Hematopoietic multipotent progenitor cell treated with erythropoietin and hydrocortisone succinate and interleukin-3 and kit ligand, for 15 days (in vitro differentiated cells): ENCODE measurements at regions not wholly inside any gene's neighbourhood (a gene's known extent, or its start where the extent isn't known, plus 50 kb on each side); places are given as distances from the start of the nearest gene placed in this dataset.

ENCODE experiments used
- DNase-seq: peaks from one replicate; pipeline ENCODE4 v3.0.0-alpha.2; 2015; ENCODE audit warnings: low spot score

DNA sequence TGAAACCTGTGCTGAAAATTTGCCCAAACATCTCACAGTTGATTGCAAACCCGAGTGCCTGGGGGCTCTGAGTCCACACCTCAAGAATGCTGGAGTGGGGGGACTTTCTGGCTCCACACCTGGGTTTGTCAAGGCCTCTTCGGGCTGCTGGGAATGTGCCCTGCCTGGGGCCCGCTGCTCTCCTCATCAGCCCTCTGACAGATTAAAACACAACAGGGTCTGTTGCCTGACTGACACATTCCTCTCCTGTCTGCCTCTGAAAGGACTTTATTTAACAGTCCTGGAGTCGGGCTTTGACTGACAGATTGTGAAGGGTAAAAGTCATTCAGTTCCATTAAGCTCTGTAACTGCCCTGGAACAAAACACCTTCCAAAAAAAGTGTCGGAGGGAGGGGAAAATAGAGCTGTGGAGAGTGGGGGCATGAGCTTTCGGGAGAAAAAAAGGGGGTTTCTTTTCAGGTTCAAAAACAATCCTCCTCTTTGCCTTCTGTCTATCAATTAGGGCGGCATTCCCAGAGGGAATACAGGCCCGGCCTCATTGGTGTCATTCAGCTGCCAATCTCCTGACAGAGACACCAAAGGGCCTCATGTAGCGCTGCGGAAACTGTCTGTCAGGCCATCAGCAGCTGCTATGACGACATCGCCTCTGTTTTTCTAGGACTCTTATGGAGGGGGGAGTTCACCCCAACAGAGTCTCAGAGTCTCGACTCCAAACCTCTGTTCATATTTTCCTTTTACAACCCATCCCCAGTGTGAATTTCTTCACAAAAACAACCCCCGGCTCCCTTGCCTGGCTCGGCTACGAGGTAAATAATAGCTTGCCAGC is 398.8 kb upstream of the NFE2L3 start:
- DNase-seq, result no peak

DNA sequence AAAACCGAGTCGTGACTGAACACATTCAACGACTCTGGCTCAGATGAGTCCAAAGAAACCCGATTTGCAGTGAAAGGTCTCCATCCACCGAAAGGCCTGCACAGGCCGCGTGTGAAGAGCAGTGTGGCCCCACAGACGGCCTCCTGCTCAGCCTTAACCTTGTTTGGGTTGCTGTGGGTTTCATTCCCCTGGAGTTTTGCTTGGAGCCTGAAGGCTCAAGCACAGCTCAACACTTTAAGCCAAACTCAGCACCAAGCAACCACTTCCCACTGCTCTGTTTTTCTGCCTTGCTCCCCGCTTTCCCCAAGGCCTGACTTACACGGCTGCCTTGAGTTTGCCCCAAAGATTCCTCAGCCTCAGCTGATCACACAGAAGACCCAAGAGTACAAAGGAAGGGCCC is 398.2 kb upstream of the NFE2L3 start:
- DNase-seq, result no peak

- no peak for DNase-seq
These were observed 397.7 kb upstream of the NFE2L3 start for GRCh38 chr7:25754333-25754732.

DNA sequence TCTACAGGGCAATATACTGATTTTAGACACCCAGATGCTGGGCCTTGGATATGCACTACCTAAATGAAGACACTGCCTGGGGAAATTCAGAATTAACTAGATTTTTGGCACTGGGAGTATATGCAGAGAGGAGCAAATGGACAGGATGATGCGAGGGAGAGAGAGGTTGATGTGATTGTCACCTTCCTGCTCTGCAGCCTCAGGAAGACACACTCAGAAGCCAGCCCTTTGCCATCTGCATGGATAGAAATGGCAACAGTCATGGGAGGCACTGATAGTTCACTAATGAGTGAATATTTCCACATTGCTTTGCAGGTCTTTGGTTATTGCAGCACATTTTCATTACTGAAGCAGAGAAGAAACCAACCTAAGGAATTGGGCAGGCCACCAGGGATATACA is 397.2 kb upstream of the NFE2L3 start:
- no peak for DNase-seq

DNA sequence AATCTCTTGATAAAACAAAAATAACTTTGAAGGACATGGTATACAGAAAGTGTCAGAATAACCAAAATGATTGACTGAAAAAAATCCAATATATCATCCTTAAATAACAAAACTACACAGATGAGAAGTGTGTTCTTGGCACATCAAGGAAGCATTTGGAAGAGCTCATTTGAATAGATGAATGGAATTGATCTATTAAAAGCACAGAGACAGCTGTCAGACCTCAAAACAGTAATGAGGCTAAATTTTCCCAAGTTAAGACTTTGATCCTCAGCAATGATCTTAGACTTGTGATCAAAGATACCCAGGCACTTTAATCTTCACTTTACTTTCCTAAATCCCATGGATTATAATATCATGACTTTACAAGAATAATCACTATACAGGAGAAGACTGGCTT is 395.4 kb upstream of the NFE2L3 start:
- DNase-seq, result no peak

- DNase-seq, result no peak
These were observed 393.4 kb upstream of the NFE2L3 start for GRCh38 chr7:25758559-25758958.

- no peak for DNase-seq
These were observed 392.7 kb upstream of the NFE2L3 start for GRCh38 chr7:25759286-25759685.

- DNase-seq, result no peak
These were observed 392.2 kb upstream of the NFE2L3 start for GRCh38 chr7:25759748-25760147.

- DNase-seq, result no peak
These were observed 389.2 kb upstream of the NFE2L3 start for GRCh38 chr7:25762511-25763462.

DNA sequence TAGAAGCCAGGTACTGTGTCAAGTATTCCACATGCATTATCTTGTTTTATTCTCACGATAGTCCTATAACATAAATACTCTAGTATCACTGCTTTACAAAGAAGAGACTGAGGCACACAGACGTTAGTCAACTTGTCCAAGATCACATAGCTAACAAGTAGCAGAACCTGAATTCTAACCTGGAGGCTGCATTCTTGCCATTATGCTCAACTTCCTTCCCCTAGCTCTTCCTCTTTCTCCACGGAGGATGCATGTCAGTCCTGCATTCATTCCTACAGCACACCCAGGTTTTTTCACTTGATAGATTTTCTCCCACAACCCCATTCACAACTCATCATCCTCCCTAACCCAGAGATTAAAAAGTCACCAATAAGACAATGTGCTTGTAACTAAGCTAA is 388.5 kb upstream of the NFE2L3 start:
- DNase-seq, result no peak

DNA sequence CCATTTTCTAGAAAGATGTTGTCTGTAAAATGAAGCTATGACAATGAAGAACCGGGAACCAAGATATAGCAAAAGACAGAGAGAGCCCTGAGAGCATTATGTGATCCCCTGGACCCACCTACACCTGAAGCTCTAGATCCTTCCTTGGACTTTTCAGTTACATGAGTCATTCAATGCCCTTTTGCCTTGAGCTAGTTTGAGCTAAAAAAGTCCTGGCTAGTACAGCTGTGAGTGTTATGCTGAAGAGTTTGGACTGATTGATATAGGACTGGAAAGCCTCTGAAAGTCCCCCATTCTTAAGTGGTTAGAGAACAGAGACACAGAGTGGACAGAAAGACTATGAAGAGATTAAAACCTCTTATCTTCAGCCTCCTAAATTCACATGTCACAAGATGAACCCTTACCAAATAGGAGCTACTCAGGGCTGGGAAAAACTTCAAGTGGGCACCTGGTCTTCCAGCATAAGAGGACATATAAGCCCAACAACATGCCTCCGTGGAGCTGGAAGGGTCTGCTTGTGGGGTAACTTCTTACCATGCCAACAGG is 386.8 kb upstream of the NFE2L3 start:
- no peak for DNase-seq

DNA sequence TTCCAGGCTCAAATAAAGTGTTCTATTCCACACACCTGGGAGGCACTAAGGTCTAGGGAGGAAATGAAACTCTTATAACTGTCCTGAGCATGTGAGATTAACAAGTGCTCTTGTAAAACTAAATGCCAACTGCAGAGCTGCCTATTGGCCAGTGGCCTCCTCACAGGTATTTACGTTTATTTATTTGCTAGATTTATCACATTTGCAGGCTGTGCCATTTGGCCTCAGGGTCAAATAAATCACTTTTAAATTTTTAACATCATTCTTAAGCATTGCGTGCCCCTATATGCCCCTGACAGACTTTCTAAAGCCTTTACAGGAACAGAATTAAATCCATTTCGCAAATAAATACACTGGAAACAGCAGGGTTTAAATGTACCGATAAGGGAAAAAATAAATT is 381.8 kb upstream of the NFE2L3 start:
- DNase-seq, result no peak

- no peak for DNase-seq
These were observed 381.3 kb upstream of the NFE2L3 start for GRCh38 chr7:25770670-25771069.

- no peak for DNase-seq
These were observed 380.5 kb upstream of the NFE2L3 start for GRCh38 chr7:25771491-25771890.

- no peak for DNase-seq
These were observed 379.2 kb upstream of the NFE2L3 start for GRCh38 chr7:25772802-25773201.

GRCh38 chr7:25774675-25775074 is 377.3 kb upstream of the NFE2L3 start:
- no peak for DNase-seq

- no peak for DNase-seq
These were observed 376.4 kb upstream of the NFE2L3 start for GRCh38 chr7:25775570-25775969.

DNA sequence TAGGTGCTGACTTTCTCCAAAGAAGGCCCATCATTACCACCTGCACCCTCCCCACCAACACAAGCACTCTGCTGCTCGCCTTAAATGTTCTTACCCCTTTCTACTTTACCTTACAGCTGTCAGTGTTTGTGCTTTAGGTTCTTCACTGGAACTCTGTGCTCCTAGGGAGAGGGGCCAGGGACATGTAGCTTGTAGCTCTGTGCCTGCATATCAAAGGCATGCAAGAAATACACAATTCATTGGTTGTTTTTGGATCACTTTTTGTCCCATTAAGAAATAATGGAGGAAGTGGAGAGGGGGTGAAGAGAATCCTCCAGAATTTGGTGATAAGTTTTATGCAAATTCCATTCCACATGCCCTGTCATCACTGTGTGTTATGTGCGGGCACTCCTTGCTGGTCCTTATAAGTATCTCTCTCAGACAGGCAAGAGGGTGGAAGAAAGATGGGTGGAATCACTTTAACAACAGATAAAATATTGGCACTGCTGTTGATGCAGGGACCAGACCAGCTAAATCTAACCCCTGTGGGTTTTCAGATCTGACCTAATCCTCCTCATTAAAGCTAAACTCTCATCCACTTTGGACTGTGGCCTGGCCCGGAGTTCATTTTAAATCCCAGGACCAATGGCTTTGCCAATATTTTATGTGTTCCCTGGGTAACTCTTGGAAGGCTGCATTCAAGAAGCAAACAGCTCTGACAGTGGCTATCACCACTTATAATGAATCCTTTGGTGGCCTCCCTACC is 375.8 kb upstream of the NFE2L3 start:
- peak; percentile 17 for DNase-seq

DNA sequence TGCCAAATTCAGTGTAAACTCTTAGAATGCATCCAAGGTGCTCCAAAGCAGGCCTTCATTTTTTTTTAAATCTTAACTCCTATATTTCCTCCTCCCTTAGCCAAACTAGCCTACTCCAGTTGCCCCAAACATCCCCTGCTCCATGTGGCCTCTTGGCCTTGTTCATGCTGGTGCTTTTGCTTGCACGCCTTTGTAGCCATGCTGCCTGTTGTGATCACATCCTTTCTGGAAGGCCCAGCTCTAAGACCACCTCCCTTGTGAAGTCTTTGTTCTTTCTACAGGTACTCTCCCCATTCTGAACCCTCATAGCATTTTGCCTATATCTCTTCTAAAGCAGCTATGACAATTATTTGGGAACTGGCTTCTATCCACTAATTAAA is 375.3 kb upstream of the NFE2L3 start:
- no peak for DNase-seq

GRCh38 chr7:25777969-25778708 is 373.9 kb upstream of the NFE2L3 start:
- DNase-seq, result no peak

- no peak for DNase-seq
These were observed 372.9 kb upstream of the NFE2L3 start for GRCh38 chr7:25779002-25779546.
